NCI-H1092 treated with DMSO at 0.1 percent for 48 hours (cell line): ENCODE measurements at regions not wholly inside any gene's neighbourhood (a gene's known extent, or its start where the extent isn't known, plus 50 kb on each side); places are given as distances from the start of the nearest gene placed in this dataset.

Experiments
- DNase-seq: peaks from one replicate; lab custom pipeline; 2025; lab: John Stamatoyannopoulos, UW

- no peak for DNase-seq
Measured at GRCh38 chr4:56286763-56287162, 100.5 kb downstream of the AASDH start.

DNA sequence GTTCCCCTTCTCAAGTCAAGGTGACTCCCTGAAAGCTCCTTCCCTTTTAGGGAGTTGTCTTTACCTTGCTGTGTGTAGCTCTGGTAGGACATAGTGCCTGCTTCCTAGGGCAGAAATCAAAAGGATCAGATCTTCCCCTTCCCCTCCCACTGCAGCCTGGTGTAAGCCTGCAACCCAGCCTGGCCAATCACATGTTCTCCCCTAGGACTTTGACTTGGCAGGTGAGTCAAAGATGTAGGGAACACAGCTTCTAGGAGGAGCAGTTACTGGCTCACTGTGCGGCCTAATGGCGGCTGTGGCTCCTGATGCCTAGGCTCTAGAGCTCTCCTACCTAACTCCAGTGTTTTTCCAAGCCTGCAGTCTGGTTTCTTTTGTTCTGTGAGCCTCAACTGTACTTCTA, 103.9 kb downstream of the AASDH start:
- no peak for DNase-seq

DNA sequence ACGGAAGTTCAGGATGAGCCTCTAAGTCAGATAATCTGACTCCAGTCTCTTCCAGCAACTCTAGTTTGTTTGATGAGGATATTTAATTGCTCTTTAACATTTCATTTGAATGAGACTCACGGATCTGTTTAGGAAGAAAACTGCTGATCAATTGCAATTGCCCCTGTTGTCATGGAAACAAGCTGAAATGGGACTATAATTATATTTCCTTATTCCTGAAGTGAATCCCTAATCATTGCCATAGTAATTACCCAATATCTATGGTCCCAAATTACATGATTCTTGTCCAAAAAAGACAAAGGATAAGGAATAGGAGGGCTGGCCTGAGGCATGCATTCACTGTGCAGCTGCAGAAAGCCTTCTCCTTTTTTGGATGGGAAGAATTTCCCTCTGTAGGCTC, 105.3 kb downstream of the AASDH start:
- no peak for DNase-seq

DNA sequence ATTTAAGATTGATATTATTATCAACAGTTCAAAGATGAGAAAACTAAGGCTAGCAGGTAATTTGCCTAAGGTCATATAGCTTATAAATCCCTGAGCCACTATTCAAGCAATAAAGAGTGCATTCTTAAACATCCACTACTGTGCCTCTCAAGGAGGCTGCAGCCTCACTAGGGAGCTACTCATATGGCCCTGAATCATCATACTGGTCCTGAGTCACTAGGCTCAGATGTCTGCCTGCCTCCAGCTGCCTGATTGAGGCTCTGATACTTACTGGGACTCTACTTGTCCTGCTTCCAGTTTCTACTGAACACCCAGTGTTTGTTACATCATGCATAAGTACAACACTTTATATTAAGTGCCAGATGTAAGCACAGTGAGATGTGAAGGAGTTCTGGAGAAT, 110.7 kb downstream of the AASDH start:
- no peak for DNase-seq

DNA sequence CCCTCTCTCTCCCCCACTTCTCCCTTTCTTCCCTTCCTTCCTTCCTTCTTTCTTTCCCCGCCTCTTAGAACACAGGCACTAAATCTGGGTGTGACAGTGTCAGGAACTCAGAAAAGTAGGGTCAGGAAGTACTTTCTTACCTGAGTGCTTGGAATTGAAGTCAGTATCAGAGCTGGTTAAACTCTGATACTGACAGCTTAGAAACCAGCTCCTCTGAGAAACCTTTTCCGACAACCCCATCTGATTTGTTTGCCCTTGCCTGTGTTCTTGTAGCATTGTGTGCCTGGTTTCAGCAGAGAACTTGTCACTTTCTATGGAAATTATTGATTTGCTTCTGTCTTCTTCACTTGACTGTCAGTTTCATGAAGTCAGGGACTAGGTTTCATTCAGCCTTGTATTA, 113.9 kb downstream of the AASDH start:
- DNase-seq = no peak

DNA sequence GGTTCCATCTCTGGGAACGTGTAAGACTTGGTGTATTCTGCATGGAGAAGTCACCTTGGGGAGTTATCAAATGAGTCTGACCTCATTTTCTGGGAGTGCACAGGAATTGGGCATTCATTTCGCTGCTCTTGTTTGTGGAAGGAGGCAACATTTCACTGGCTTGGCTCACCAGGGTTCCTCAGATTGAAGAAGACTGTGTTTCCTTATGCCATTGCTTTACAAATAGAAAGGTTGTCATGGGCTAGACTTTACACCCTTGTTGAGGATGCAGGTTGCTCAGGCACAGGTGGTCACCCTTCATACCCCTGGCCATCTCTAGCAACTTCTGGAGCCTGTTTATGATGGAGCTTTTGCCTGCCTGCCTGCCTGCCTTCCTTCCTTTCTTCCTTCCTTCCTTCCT, 114.4 kb downstream of the AASDH start:
- no peak for DNase-seq

- no peak for DNase-seq
Measured at GRCh38 chr4:56272003-56272402, 115.3 kb downstream of the AASDH start.

GRCh38 chr4:56271131-56271530, 116.2 kb downstream of the AASDH start:
- no peak for DNase-seq

DNA sequence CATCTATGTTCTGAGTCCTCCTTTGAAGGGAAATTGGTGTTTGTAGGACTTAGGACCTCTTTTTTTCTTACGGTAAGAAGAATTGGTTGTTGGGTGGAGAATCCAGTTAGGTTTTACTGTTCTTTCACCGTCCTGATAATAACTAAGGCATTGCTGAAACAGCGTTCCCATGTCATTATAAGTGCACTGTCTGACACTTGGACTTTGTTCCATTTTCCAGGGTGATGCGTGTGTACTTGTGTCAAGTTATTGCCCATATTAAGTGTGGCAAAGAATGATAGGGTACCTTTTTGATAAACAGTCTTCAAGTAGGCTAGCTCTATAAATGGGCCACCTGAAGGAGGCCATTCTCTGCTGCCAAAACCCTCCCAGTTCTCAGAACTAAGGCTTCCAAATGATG, 119.7 kb downstream of the AASDH start:
- DNase-seq = no peak

- no peak for DNase-seq
Measured at GRCh38 chr4:56264873-56265272, 122.4 kb downstream of the AASDH start.

- DNase-seq = no peak
Measured at GRCh38 chr4:56261027-56261426, 126.3 kb downstream of the AASDH start.

GRCh38 chr4:56260320-56260719, 127.0 kb downstream of the AASDH start:
- no peak for DNase-seq

GRCh38 chr4:56259655-56260054, 127.6 kb downstream of the AASDH start:
- no peak for DNase-seq

- DNase-seq = no peak
Measured at GRCh38 chr4:56255820-56256219, 131.5 kb downstream of the AASDH start.

DNA sequence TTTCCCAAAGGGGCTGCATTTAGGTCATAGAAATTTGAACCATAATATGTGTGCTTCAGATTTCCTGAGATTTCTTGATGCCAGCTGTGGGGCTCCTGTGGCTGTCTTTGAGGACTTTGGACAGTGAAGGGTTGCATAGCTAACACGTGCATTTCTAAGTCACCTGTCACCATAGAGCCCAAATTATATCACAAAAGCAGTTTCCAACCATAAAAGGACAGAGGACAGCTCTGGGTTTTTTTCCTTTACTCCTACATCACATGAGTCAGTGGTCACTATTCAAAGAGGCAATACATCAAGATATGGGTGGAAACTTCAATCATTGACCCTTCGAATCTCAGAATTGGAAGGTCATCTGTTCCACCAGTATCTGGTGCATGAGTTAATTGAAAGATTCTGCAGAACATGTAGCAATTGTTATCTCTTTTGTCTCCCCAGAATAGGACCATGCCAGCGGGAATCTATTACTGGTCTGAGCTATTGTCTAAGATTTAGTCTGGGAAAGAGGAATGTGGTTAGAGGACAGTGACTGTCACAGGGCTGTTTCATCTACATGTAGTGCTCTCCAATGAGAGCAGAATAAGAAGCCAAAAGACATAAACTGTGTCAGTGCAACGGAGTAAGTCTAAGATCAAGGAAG, 133.5 kb downstream of the AASDH start:
- DNase-seq = no peak

DNA sequence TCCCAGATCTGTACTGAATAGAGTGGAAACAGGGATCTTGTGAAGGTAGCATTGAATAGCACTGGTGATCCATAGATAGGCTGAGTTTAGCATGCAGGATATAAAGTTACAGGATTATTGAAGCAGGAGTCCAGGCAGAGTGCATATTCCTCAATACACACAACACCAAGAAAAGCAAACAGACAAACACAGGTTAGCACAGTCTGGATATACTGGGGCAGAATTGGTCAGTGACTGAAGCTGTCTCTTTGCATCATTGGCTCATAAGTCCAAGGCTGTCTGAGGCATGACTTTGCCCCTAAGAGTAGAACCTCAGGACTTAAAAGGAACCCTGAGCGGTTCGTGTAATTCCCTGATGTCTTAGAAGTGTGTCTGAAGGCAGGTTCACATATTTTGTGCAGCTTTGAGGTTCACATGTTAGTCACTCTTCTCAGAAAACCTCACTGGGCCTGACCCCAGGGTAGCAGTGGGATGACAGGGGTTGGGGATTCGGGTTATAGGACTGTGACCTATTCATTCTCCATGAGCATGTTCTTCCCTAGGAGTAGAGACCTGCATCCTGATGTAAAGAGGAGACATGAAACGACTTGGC, 134.6 kb downstream of the AASDH start:
- no peak for DNase-seq

- no peak for DNase-seq
Measured at GRCh38 chr4:56251556-56251955, 135.7 kb downstream of the AASDH start.

DNA sequence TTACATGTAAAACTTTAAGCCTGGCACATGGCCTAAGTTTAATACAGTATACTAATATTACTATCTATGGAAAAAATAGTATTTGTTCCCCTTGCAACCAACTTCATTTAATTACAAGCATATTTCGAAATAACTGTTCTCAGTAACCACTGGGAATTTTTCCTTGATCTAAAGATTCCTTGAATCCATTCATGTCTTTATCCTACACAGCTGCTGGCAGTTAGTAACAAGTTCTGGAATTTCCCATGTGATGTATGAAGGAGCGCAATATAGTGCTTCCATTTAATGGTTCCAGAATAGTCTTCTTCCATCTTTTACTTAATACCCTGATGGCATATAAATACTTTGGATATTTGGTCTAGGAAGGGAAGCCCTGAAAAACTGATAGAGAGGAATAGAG, 136.5 kb downstream of the AASDH start:
- DNase-seq = no peak

- DNase-seq = no peak
Measured at GRCh38 chr4:56247646-56248045, 139.6 kb downstream of the AASDH start.

DNA sequence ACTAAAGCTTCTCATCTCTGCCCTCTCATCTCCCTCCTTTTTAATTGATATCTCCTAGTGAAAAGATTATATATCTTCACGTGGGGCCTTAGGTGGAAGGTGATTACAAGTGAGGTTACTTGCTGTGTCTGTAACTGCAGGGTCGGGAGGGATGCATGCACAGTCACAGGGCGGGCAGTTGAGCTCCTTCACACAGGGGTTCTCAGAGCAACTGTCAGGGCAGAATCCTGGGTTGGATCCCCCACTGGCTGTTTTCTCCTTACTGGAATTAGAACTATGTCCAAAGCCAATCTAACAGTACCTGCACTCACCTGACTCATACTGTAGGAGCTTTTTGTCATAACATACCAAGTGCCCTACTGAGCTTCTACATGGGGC, 141.1 kb downstream of the AASDH start:
- DNase-seq = no peak

- no peak for DNase-seq
Measured at GRCh38 chr4:56245547-56246232, 141.6 kb downstream of the AASDH start.

DNA sequence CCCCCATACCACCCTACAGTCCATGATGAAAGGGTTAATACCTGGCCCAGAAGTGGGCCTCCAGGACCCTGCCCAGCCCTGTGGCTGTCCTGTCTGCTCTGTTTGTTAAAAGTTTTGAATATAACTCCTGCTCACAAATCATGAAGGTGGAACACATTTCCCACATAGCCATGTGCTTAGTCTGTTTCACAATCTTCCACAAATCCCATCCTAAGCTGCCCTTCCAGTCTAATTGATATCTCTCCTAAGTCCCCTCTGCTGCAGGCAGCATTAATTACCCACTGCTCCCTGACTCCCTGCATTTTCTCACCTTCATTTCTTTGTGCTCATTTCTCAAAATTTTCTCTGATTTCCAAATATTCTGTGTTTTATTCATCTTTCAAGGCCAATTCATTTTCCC, 142.6 kb downstream of the AASDH start:
- no peak for DNase-seq

- DNase-seq = no peak
Measured at GRCh38 chr4:56243107-56243506, 144.2 kb downstream of the AASDH start.

- no peak for DNase-seq
Measured at GRCh38 chr4:56241500-56241899, 145.8 kb downstream of the AASDH start.
